Testis (tissue), 2 donors: ENCODE measurements at regions not wholly inside any gene's neighbourhood (a gene's known extent, or its start where the extent isn't known, plus 50 kb on each side); places are given as distances from the start of the nearest gene placed in this dataset.

ENCODE experiments used
- DNase-seq: peaks from one replicate; pipeline ENCODE4 v3.0.0-alpha.2; 2019
- H3K27ac ChIP-seq, 2 donors: fragments of 200-600 bp; sonication (generic); one replicate each; pipeline ENCODE4 v1.5.1; 2019
- H3K27me3 ChIP-seq: fragments of 200-600 bp; sonication (generic); one replicate; pipeline ENCODE4 v1.5.1; 2019
- H3K36me3 ChIP-seq: fragments of 200-600 bp; sonication (generic); one replicate; pipeline ENCODE4 v1.5.1; 2017; ENCODE audit warnings: low read depth; ENCODE audit errors: missing control alignments
- H3K4me1 ChIP-seq: fragments of 200-600 bp; sonication (generic); one replicate; pipeline ENCODE4 v1.5.1; 2019
- H3K4me3 ChIP-seq, 2 donors: fragments of 200-600 bp; sonication (generic); one replicate each; pipeline ENCODE4 v1.5.1; 2017 to 2019
- H3K9me3 ChIP-seq: fragments of 200-600 bp; sonication (generic); one replicate; pipeline ENCODE4 v1.5.1; 2017
- CTCF ChIP-seq, 3 experiments: fragments of 450-650 bp in 2 of 3; fragments of 200-600 bp in 1 of 3; sonication (generic) in 1 of 3; IDR thresholded peaks; one replicate each; pipeline ENCODE4 v1.5.1; 2016 to 2019; ENCODE audit warnings: antibody characterized with exemption in 3 of 3, mild to moderate bottlenecking in 2 of 3, moderate library complexity in 1 of 3
- POLR2A ChIP-seq: fragments of 450-650 bp; IDR thresholded peaks from one replicate; pipeline ENCODE4 v1.6.1; 2017; ENCODE audit warnings: antibody characterized with exemption, mild to moderate bottlenecking, moderate library complexity
- WGBS, 2 donors: methylation state at CpG; one replicate each; pipeline ENCODE4 v1.1.5; 2018; 5-methylcytosine and 5-hydroxymethylcytosine counted together
- intact Hi-C: fragments of 100-400 bp; cut with DNase I; formaldehyde crosslinking; loops from one replicate; pipeline ENCODE4 v1.15.1; 2023; ENCODE audit warnings: low total_unique reads

- Histone ChIP-seq H3K36me3 (no peaks in the 10 kb centered on the region), H3K4me3 (no peak overlapping the region), H3K4me1 (no peaks in the 10 kb centered on the region), H3K27ac (no peak overlapping the region), H3K27me3 (no peaks in the 10 kb centered on the region), H3K9me3 (no peaks in the 10 kb centered on the region)
- intact Hi-C loops = no loop called here
- TF ChIP-seq CTCF (IDR thresholded peaks at IDR 0.05) = no peak
- no peak for TF ChIP-seq POLR2A
- 70 to 92% methylated on average over 3 of the region's 3 CpGs for WGBS, 2 donors
- DNase-seq = no peak
Observed at GRCh38 chr1:190738317-190738716, 260.7 kb upstream of the BRINP3 start.

GRCh38 chr1:190739926-190740325 is 262.3 kb upstream of the BRINP3 start:
- H3K36me3 ChIP-seq = no peaks in the 10 kb centered on the region
- H3K4me1 ChIP-seq = no peaks in the 10 kb centered on the region
- H3K9me3 ChIP-seq = no peaks in the 10 kb centered on the region
- H3K27me3 ChIP-seq = no peaks in the 10 kb centered on the region
- WGBS, 2 donors = 37 to 50% methylated on average over 2 of the region's 2 CpGs
- DNase-seq = no peak
- H3K27ac ChIP-seq = no peak overlapping the region
- no peak overlapping the region for H3K4me3 ChIP-seq
- no peak for TF ChIP-seq CTCF (IDR thresholded peaks at IDR 0.05)
- no peak for TF ChIP-seq POLR2A
- intact Hi-C loops = no loop called here

- no peak for DNase-seq
- Histone ChIP-seq H3K4me1 (no peaks in the 10 kb centered on the region), H3K9me3 (no peaks in the 10 kb centered on the region), H3K36me3 (no peaks in the 10 kb centered on the region), H3K27ac (no peak overlapping the region), H3K4me3 (no peak overlapping the region), H3K27me3 (no peaks in the 10 kb centered on the region)
- intact Hi-C loops = no loop called here
- TF ChIP-seq POLR2A (no peak), CTCF (IDR thresholded peaks at IDR 0.05) (no peak)
Observed at GRCh38 chr1:190747704-190748103, 270.0 kb upstream of the BRINP3 start.

- Histone ChIP-seq H3K9me3 (no peaks in the 10 kb centered on the region), H3K4me1 (no peaks in the 10 kb centered on the region), H3K4me3 (no peak overlapping the region), H3K36me3 (no peaks in the 10 kb centered on the region), H3K27ac (no peak overlapping the region), H3K27me3 (no peaks in the 10 kb centered on the region)
- intact Hi-C loops = no loop called here
- 82 to 89% methylated on average over 2 of the region's 2 CpGs for WGBS, 2 donors
- TF ChIP-seq POLR2A = no peak
- no peak for TF ChIP-seq CTCF (IDR thresholded peaks at IDR 0.05)
- no peak for DNase-seq
Observed at GRCh38 chr1:190752131-190752530, 274.5 kb upstream of the BRINP3 start.

- H3K27me3 ChIP-seq = no peaks in the 10 kb centered on the region
- no peak for DNase-seq
- WGBS, 2 donors = 15 to 27% methylated on average over 1 of the region's 1 CpG
- no peaks in the 10 kb centered on the region for H3K36me3 ChIP-seq
- no peaks in the 10 kb centered on the region for H3K4me1 ChIP-seq
- no peak overlapping the region for H3K4me3 ChIP-seq
- TF ChIP-seq CTCF (IDR thresholded peaks at IDR 0.05) (no peak), POLR2A (no peak)
- no peak overlapping the region for H3K27ac ChIP-seq
- intact Hi-C loops = no loop called here
- H3K9me3 ChIP-seq = no peaks in the 10 kb centered on the region
Observed at GRCh38 chr1:190754666-190755065, 277.0 kb upstream of the BRINP3 start.
